ENCODE measurements at regions not wholly inside any gene's neighbourhood (a gene's known extent, or its start where the extent isn't known, plus 50 kb on each side); places are given as distances from the start of the nearest gene placed in this dataset.
"Not testable (repeated sequence)": the region's sequence is repeated elsewhere in the genome, so short reads cannot be mapped to it uniquely, and the experiment has no call there.

DNA sequence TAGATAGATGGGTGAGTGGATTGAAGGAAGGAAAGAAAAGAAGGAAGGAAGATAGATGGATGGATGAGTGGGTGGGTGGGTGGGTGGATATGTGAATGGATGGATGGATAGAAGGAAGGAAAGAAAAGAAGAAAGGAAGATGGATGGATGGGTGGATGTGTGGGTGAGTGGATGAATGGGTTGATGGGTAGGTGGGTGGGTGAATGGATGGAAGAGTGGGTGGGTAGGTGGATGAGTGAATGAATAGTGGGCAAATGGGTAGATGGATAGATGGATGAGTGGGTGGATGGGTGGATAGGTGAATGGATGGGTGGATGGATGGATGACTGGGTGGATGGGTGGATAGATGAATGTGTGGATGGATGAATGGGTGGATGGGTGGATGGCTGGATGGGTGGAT, 117.9 kb upstream of the PPP1R26 start:
- H4K91ac ChIP-seq (ENCODE audit: low read depth, low read length); H3K9ac ChIP-seq (ENCODE audit: low read length); H3K14ac ChIP-seq (ENCODE audit: low read length); H3K4me1 ChIP-seq (ENCODE audit: control insufficient read depth in 1 of 2, insufficient read depth in 2 of 2, low read length in 2 of 2); H3K27ac ChIP-seq (ENCODE audit: low read depth, low read length); DNase-seq; H3K4me3 ChIP-seq (ENCODE audit: low read depth, low read length); H3K18ac ChIP-seq (ENCODE audit: low read length); H3K9me3 ChIP-seq (ENCODE audit: insufficient read depth, low read depth, low read length); H2AK5ac ChIP-seq (ENCODE audit: low read length); H4K8ac ChIP-seq (ENCODE audit: low read depth, low read length); H3K36me3 ChIP-seq (ENCODE audit: control insufficient read depth in 1 of 2, insufficient read depth in 2 of 2, low read length in 2 of 2); H3K79me1 ChIP-seq (ENCODE audit: low read length); H3K79me2 ChIP-seq (ENCODE audit: control insufficient read depth, insufficient read depth, low read length, poor library complexity); H2AFZ ChIP-seq (ENCODE audit: insufficient read depth, low read length, poor library complexity); H4K12ac ChIP-seq (ENCODE audit: low read depth, low read length); H3K27me3 ChIP-seq (ENCODE audit: insufficient read depth, low read length); H2BK120ac ChIP-seq (ENCODE audit: insufficient read depth, low read length, poor library complexity); H3K4ac ChIP-seq (ENCODE audit: low read depth, low read length); H2BK12ac ChIP-seq (ENCODE audit: low read length); H2BK5ac ChIP-seq (ENCODE audit: low read depth, low read length, poor library complexity); H3K4me2 ChIP-seq (ENCODE audit: low read length); H3K23ac ChIP-seq (ENCODE audit: low read length): not testable (repeated sequence)

DNA sequence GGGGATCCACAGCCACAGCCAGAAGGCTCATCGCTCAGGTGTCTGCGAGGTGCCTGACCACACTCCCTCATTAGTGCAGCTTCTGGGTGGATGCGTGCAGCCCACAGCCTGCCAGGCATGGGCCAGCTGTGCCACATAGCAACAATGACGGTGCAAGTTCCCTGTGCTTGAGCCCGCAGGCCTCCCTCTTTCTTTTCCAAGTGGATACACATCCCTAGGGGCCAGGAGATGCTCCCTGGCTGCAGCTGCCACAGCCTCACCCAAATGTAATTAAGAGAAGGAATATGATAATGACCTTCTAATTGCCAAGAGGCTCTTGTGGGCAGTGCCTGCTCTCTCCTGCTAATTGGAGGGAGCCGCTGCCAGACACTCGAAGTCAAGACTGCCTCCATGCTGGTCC, 116.0 kb upstream of the PPP1R26 start:
- Histone ChIP-seq H3K14ac (ENCODE audit: low read length) (no peak overlapping the region), H3K9me3 (ENCODE audit: insufficient read depth, low read depth, low read length) (peaks cover 10% of the 10 kb centered on the region), H3K4me3 (ENCODE audit: low read depth, low read length) (no peak overlapping the region), H3K18ac (ENCODE audit: low read length) (no peak overlapping the region), H2BK120ac (ENCODE audit: insufficient read depth, low read length, poor library complexity) (no peak overlapping the region), H2AFZ (ENCODE audit: insufficient read depth, low read length, poor library complexity) (no peak overlapping the region), H3K4me2 (ENCODE audit: low read length) (no peak overlapping the region), H2AK5ac (ENCODE audit: low read length) (no peak overlapping the region), H4K12ac (ENCODE audit: low read depth, low read length) (no peak overlapping the region), H3K9ac (ENCODE audit: low read length) (no peak overlapping the region), H2BK5ac (ENCODE audit: low read depth, low read length, poor library complexity) (no peak overlapping the region), H3K4ac (ENCODE audit: low read depth, low read length) (no peak overlapping the region), H3K27ac (ENCODE audit: low read depth, low read length) (no peak overlapping the region), H2BK12ac (ENCODE audit: low read length) (no peak overlapping the region), H3K4me1 (ENCODE audit: control insufficient read depth in 1 of 2, insufficient read depth in 2 of 2, low read length in 2 of 2) (no peaks in the 10 kb centered on the region), H3K23ac (ENCODE audit: low read length) (no peak overlapping the region), H3K36me3 (ENCODE audit: control insufficient read depth in 1 of 2, insufficient read depth in 2 of 2, low read length in 2 of 2) (no peaks in the 10 kb centered on the region), H4K91ac (ENCODE audit: low read depth, low read length) (no peak overlapping the region), H4K8ac (ENCODE audit: low read depth, low read length) (no peak overlapping the region), H3K27me3 (ENCODE audit: insufficient read depth, low read length) (no peaks in the 10 kb centered on the region), H3K79me2 (ENCODE audit: control insufficient read depth, insufficient read depth, low read length, poor library complexity) (no peaks in the 10 kb centered on the region), H3K79me1 (ENCODE audit: low read length) (no peaks in the 10 kb centered on the region)
- no peak for DNase-seq
- no CpG with 5 or more reads among the region's 7 CpGs for WGBS (ENCODE audit: extremely low coverage, insufficient coverage, insufficient read length)

DNA sequence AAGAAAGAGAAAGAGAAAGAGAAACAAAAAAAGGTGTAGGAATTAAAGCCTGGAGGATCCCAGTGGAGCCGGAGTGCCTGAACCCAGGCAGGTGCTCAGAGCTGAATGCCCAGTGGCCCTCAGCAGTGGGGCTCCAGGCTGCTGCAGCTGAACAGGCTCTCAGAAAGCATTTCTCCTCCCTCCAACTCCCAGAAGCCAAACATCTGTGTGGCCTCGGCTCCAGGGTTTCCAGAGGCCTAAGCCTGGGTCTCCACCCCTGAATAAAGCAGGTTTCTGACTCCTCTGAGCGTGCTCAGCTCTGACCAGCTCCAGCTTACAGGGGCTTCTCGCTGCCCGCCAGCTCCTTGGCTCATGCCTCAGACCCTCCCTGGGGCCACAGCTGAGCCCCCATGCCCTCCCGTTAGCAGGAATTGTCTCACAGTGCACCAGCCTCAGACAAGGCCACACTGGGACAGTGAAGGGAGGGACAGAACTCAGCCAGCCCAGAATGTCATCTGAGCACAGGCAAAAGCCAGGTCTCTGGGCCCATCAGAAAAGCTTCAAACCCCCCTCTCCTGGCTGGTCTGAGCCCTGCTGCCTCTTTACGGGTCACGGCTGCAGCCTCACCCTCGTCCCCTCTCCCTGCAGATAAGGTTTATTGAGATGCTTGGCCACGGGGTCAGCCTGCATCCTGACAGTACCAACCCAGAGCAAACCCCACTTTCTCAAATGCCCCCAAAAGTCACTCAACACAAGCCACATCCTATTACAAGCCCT, 114.4 kb upstream of the PPP1R26 start:
- Histone ChIP-seq H2AK5ac (ENCODE audit: low read length) (no peak overlapping the region), H3K4me3 (ENCODE audit: low read depth, low read length) (no peak overlapping the region), H2BK5ac (ENCODE audit: low read depth, low read length, poor library complexity) (no peak overlapping the region), H4K91ac (ENCODE audit: low read depth, low read length) (no peak overlapping the region), H3K79me1 (ENCODE audit: low read length) (no peaks in the 10 kb centered on the region), H2BK120ac (ENCODE audit: insufficient read depth, low read length, poor library complexity) (no peak overlapping the region), H3K4me2 (ENCODE audit: low read length) (no peak overlapping the region), H4K8ac (ENCODE audit: low read depth, low read length) (no peak overlapping the region), H2BK12ac (ENCODE audit: low read length) (no peak overlapping the region), H3K18ac (ENCODE audit: low read length) (no peak overlapping the region), H3K27me3 (ENCODE audit: insufficient read depth, low read length) (no peaks in the 10 kb centered on the region), H2AFZ (ENCODE audit: insufficient read depth, low read length, poor library complexity) (no peak overlapping the region), H3K27ac (ENCODE audit: low read depth, low read length) (no peak overlapping the region), H3K9ac (ENCODE audit: low read length) (no peak overlapping the region), H3K79me2 (ENCODE audit: control insufficient read depth, insufficient read depth, low read length, poor library complexity) (no peaks in the 10 kb centered on the region), H4K12ac (ENCODE audit: low read depth, low read length) (no peak overlapping the region), H3K14ac (ENCODE audit: low read length) (no peak overlapping the region), H3K4me1 (ENCODE audit: control insufficient read depth in 1 of 2, insufficient read depth in 2 of 2, low read length in 2 of 2) (no peaks in the 10 kb centered on the region), H3K9me3 (ENCODE audit: insufficient read depth, low read depth, low read length) (peaks cover 10% of the 10 kb centered on the region), H3K23ac (ENCODE audit: low read length) (no peak overlapping the region), H3K36me3 (ENCODE audit: control insufficient read depth in 1 of 2, insufficient read depth in 2 of 2, low read length in 2 of 2) (no peaks in the 10 kb centered on the region), H3K4ac (ENCODE audit: low read depth, low read length) (no peak overlapping the region)
- no peak for DNase-seq
- WGBS (ENCODE audit: extremely low coverage, insufficient coverage, insufficient read length), result no CpG with 5 or more reads among the region's 10 CpGs

DNA sequence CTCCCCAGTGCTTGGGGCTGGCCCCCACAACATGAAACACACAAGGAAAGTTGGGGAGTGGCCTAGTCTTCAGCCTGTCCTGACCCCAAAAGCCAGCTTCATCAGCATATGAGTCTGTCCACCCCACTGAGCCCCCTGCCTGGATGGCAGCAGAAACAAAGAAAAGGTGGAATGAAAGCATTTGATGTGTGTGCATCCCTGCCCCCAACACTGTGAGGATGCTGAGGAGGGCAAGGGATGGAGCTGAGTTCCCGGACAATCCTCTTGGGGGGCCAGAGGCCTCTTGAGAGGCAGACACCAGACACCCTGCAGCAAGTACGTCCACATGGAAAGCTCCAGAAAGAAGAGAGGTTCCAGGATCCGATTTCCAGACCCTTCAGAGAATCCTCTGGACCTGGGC, 113.5 kb upstream of the PPP1R26 start:
- no peak overlapping the region for H3K14ac ChIP-seq (ENCODE audit: low read length)
- no peak overlapping the region for H3K27ac ChIP-seq (ENCODE audit: low read depth, low read length)
- DNase-seq, result no peak
- no peak overlapping the region for H4K12ac ChIP-seq (ENCODE audit: low read depth, low read length)
- H3K4ac ChIP-seq (ENCODE audit: low read depth, low read length), result no peak overlapping the region
- no peak overlapping the region for H4K91ac ChIP-seq (ENCODE audit: low read depth, low read length)
- H3K18ac ChIP-seq (ENCODE audit: low read length), result no peak overlapping the region
- no peaks in the 10 kb centered on the region for H3K27me3 ChIP-seq (ENCODE audit: insufficient read depth, low read length)
- H2AK5ac ChIP-seq (ENCODE audit: low read length), result no peak overlapping the region
- H3K4me3 ChIP-seq (ENCODE audit: low read depth, low read length), result no peak overlapping the region
- no peak overlapping the region for H3K9ac ChIP-seq (ENCODE audit: low read length)
- H2BK120ac ChIP-seq (ENCODE audit: insufficient read depth, low read length, poor library complexity), result no peak overlapping the region
- H3K23ac ChIP-seq (ENCODE audit: low read length), result no peak overlapping the region
- no CpG with 5 or more reads among the region's 3 CpGs for WGBS (ENCODE audit: extremely low coverage, insufficient coverage, insufficient read length)
- H3K79me1 ChIP-seq (ENCODE audit: low read length), result no peaks in the 10 kb centered on the region
- H3K4me2 ChIP-seq (ENCODE audit: low read length), result no peak overlapping the region
- H3K4me1 ChIP-seq (ENCODE audit: control insufficient read depth in 1 of 2, insufficient read depth in 2 of 2, low read length in 2 of 2), result no peaks in the 10 kb centered on the region
- no peaks in the 10 kb centered on the region for H3K36me3 ChIP-seq (ENCODE audit: control insufficient read depth in 1 of 2, insufficient read depth in 2 of 2, low read length in 2 of 2)
- no peaks in the 10 kb centered on the region for H3K79me2 ChIP-seq (ENCODE audit: control insufficient read depth, insufficient read depth, low read length, poor library complexity)
- no peak overlapping the region for H4K8ac ChIP-seq (ENCODE audit: low read depth, low read length)
- H2BK12ac ChIP-seq (ENCODE audit: low read length), result no peak overlapping the region
- H2AFZ ChIP-seq (ENCODE audit: insufficient read depth, low read length, poor library complexity), result no peak overlapping the region
- H2BK5ac ChIP-seq (ENCODE audit: low read depth, low read length, poor library complexity), result no peak overlapping the region
- H3K9me3 ChIP-seq (ENCODE audit: insufficient read depth, low read depth, low read length), result peaks cover 10% of the 10 kb centered on the region

Measured in trophoblast cell (in vitro differentiated cells and primary cell).